ENCODE measurements at regions not wholly inside any gene's neighbourhood (a gene's known extent, or its start where the extent isn't known, plus 50 kb on each side); places are given as distances from the start of the nearest gene placed in this dataset.

DNA sequence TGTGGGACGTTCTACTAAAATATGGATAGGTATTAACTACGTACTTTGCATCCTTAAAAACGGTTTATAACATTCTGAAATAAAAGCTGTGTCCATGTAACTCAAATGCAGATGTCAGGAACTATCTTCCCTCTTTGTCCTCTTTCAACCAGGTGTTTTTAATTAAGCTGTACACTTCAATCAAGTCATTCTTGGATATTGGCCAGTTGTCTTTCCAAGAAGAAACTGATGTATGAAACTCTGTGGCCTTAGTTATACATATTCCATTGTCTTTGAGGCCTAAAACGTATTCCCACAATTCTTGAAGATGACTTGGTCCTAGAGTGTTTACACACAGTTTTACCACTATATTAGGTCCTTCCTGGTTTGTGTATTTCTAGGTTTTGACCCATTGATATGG is 249.0 kb upstream of the CNTN5 start (continued):
- TF ChIP-seq, protein P1, sequence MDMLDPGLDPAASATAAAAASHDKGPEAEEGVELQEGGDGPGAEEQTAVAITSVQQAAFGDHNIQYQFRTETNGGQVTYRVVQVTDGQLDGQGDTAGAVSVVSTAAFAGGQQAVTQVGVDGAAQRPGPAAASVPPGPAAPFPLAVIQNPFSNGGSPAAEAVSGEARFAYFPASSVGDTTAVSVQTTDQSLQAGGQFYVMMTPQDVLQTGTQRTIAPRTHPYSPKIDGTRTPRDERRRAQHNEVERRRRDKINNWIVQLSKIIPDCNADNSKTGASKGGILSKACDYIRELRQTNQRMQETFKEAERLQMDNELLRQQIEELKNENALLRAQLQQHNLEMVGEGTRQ (IDR thresholded peaks at IDR 0.05): no peak
- TF ChIP-seq FOSB (CRISPR knock-in tag; IDR thresholded peaks at IDR 0.05) (no peak), ZSCAN20 (CRISPR knock-in tag; IDR thresholded peaks at IDR 0.05) (no peak), FOSL2 (IDR thresholded peaks at IDR 0.05) (no peak), FOSL2 (CRISPR knock-in tag; IDR thresholded peaks at IDR 0.05) (no peak)

DNA sequence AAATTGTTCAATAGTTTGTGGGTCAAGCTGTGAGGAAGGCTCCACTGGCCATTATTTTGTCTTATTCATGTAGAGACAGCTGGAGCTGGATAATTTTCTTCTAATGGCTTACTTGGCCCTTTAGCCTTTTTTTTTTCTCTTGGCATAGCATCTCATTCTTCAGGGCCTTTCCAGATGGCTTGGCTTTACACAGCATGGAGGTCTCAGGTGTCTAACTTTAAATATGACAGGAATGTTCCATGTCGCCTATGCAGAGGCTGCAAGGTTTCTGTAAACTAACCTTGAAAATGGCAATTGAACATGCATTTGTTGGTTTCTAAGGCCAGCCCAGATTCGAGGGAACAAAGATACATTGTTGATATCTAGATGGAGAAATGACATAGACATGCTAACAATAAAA is 247.9 kb upstream of the CNTN5 start:
- no peak overlapping the region for H3K27ac ChIP-seq
- H3K4me1 ChIP-seq: no peaks in the 10 kb centered on the region
- ChIA-PET CTCF (interaction anchor here (0.6 kb wide), 1 partner anchor 377 kb away, joined by 4 read pairs; no protein-coding TSS in a partner anchor), POLR2A (no interaction called here)
- TF ChIP-seq MAZ (IDR thresholded peaks at IDR 0.05; ENCODE audit: borderline replicate concordance, low read depth, low read length) (no peak), ZFP36 (IDR thresholded peaks at IDR 0.05; ENCODE audit: borderline replicate concordance, partially characterized antibody) (no peak), FOSL2 (IDR thresholded peaks at IDR 0.05) (no peak), FOSL2 (CRISPR knock-in tag; IDR thresholded peaks at IDR 0.05) (no peak), FOXS1 (CRISPR knock-in tag; IDR thresholded peaks at IDR 0.05) (no peak), PHF8 (IDR thresholded peaks at IDR 0.05; ENCODE audit: borderline replicate concordance, low read depth) (no peak), CHD4 (IDR thresholded peaks at IDR 0.05; ENCODE audit: borderline replicate concordance) (no peak), ZNF302 (CRISPR knock-in tag; IDR thresholded peaks at IDR 0.05) (no peak), HOXB5 (CRISPR knock-in tag; IDR thresholded peaks at IDR 0.05) (no peak), HEYL (CRISPR knock-in tag; IDR thresholded peaks at IDR 0.05) (no peak), TFCP2L1 (CRISPR knock-in tag; IDR thresholded peaks at IDR 0.05) (no peak), KDM1A (IDR thresholded peaks at IDR 0.05; ENCODE audit: low read depth) (no peak), HOXA7 (CRISPR knock-in tag; IDR thresholded peaks at IDR 0.05) (no peak), RARB (CRISPR knock-in tag; IDR thresholded peaks at IDR 0.05) (no peak), ESRRA (IDR thresholded peaks at IDR 0.05; ENCODE audit: borderline replicate concordance, low read length) (no peak)
- TF ChIP-seq, protein P1 (IDR thresholded peaks at IDR 0.05): no peak
- TF ChIP-seq, protein P2, sequence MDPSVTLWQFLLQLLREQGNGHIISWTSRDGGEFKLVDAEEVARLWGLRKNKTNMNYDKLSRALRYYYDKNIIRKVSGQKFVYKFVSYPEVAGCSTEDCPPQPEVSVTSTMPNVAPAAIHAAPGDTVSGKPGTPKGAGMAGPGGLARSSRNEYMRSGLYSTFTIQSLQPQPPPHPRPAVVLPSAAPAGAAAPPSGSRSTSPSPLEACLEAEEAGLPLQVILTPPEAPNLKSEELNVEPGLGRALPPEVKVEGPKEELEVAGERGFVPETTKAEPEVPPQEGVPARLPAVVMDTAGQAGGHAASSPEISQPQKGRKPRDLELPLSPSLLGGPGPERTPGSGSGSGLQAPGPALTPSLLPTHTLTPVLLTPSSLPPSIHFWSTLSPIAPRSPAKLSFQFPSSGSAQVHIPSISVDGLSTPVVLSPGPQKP (IDR thresholded peaks at IDR 0.05; ENCODE audit: low read depth, low read length): no peak
- TF ChIP-seq, protein P3, sequence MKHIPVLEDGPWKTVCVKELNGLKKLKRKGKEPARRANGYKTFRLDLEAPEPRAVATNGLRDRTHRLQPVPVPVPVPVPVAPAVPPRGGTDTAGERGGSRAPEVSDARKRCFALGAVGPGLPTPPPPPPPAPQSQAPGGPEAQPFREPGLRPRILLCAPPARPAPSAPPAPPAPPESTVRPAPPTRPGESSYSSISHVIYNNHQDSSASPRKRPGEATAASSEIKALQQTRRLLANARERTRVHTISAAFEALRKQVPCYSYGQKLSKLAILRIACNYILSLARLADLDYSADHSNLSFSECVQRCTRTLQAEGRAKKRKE (CRISPR knock-in tag; IDR thresholded peaks at IDR 0.05; ENCODE audit: low read depth): no peak
- TF ChIP-seq, protein P4, sequence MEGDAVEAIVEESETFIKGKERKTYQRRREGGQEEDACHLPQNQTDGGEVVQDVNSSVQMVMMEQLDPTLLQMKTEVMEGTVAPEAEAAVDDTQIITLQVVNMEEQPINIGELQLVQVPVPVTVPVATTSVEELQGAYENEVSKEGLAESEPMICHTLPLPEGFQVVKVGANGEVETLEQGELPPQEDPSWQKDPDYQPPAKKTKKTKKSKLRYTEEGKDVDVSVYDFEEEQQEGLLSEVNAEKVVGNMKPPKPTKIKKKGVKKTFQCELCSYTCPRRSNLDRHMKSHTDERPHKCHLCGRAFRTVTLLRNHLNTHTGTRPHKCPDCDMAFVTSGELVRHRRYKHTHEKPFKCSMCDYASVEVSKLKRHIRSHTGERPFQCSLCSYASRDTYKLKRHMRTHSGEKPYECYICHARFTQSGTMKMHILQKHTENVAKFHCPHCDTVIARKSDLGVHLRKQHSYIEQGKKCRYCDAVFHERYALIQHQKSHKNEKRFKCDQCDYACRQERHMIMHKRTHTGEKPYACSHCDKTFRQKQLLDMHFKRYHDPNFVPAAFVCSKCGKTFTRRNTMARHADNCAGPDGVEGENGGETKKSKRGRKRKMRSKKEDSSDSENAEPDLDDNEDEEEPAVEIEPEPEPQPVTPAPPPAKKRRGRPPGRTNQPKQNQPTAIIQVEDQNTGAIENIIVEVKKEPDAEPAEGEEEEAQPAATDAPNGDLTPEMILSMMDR (IDR thresholded peaks at IDR 0.05): no peak
- TF ChIP-seq, protein P5, sequence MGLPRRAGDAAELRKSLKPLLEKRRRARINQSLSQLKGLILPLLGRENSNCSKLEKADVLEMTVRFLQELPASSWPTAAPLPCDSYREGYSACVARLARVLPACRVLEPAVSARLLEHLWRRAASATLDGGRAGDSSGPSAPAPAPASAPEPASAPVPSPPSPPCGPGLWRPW (IDR thresholded peaks at IDR 0.05): no peak
- 38% methylated on average over 2 of the region's 2 CpGs for WGBS (ENCODE audit: missing lambda C conversion rate)
- FAIRE-seq (no peak), ATAC-seq (no peak), DNase-seq (ENCODE audit: low read depth in 1 of 2, low spot score in 1 of 2) (no peak)
- no peak overlapping the region for H3K4me2 ChIP-seq
- H3K4me3 ChIP-seq: no peak overlapping the region
- no peaks in the 10 kb centered on the region for H3K9me3 ChIP-seq

All from A549 (cell line).